GM12878 (cell line): ENCODE measurements at regions not wholly inside any gene's neighbourhood (a gene's known extent, or its start where the extent isn't known, plus 50 kb on each side); places are given as distances from the start of the nearest gene placed in this dataset.

Experiments used
- ATAC-seq: fragments of 200-7000 bp; cut with Tn5 transposase; 3 replicates; pipeline ENCODE4 v1.9.1; 2020; ENCODE audit warnings: mild to moderate bottlenecking, moderate library complexity
- BruUV-seq: library from RNA; stranded (reverse); fragments of 400-500 nt; replicated peaks from 2 replicates; lab custom pipeline; 2021; lab: Mats Ljungman, UMichigan
- CTCF ChIA-PET: fragments of 300-600 bp; sonication (Branson Sonifier 250); formaldehyde crosslinking; extraction: SDS; loops from one replicate; lab custom pipeline; 2021; ENCODE audit warnings: inconsistent platforms; lab: Yijun Ruan, JAX
- POLR2A ChIA-PET: fragments of 350-600 bp; formaldehyde crosslinking; extraction: SDS; loops from one replicate; lab custom pipeline; 2021; ENCODE audit warnings: inconsistent platforms; lab: Charles Lee
- RAD21 ChIA-PET: fragments of 300-600 bp; sonication (Branson Sonifier 250); formaldehyde crosslinking; loops from one replicate; lab custom pipeline; 2023; ENCODE audit warnings: antibody characterized with exemption; ENCODE audit not compliant: unreplicated experiment; lab: Charles Lee
- SMC1A ChIA-PET: fragments of 300-600 bp; sonication (Branson Sonifier 250); formaldehyde crosslinking; loops from one replicate; lab custom pipeline; 2023; ENCODE audit not compliant: unreplicated experiment, uncharacterized antibody; lab: Charles Lee
- DNase-seq: peaks from one replicate; pipeline ENCODE4 v3.0.0-alpha.2; 2011; ENCODE audit warnings: low read depth, low spot score
- FAIRE-seq: peaks from 3 replicates; lab custom pipeline; 2011; peaks lifted over from hg19 to GRCh38; lab: Jason Lieb, UNC
- H2AFZ ChIP-seq: 2 replicates; pipeline ENCODE4 v1.6.0; 2011; ENCODE audit warnings: low read depth, low read length, control low read depth; ENCODE audit not compliant: control insufficient read depth
- H3K27ac ChIP-seq: 2 replicates; pipeline ENCODE4 v1.5.1; 2011; ENCODE audit warnings: control low read depth; ENCODE audit not compliant: control insufficient read depth, insufficient read depth
- H3K27me3 ChIP-seq, 2 experiments: replicated peaks in 1 of 2; 2 replicates each; pipeline versions ENCODE4 v1.6.0 to v1.6.1; 2011; ENCODE audit warnings: low read length in 1 of 2; ENCODE audit not compliant: control insufficient read depth in 2 of 2, insufficient read depth in 2 of 2
- H3K36me3 ChIP-seq, 2 experiments: 2 replicates each; pipeline ENCODE4 v1.5.1; 2011; ENCODE audit warnings: low read length in 1 of 2; ENCODE audit not compliant: control insufficient read depth in 2 of 2, insufficient read depth in 2 of 2
- H3K4me1 ChIP-seq: 2 replicates; pipeline ENCODE4 v1.6.1; 2011; ENCODE audit warnings: mild to moderate bottlenecking, low read length, moderate library complexity, mixed read lengths; ENCODE audit not compliant: control insufficient read depth, insufficient read depth
- H3K4me2 ChIP-seq: 2 replicates; pipeline ENCODE4 v1.6.0; 2011; ENCODE audit warnings: control low read depth; ENCODE audit not compliant: control insufficient read depth, insufficient read depth
- H3K4me3 ChIP-seq: fragments of 200-600 bp; sonication (generic); 2 replicates; pipeline ENCODE4 v1.5.1; 2016
- H3K79me2 ChIP-seq: 2 replicates; pipeline ENCODE4 v1.6.0; 2011; ENCODE audit warnings: low read length; ENCODE audit not compliant: control insufficient read depth, insufficient read depth
- H3K9ac ChIP-seq: 2 replicates; pipeline ENCODE4 v1.8.0; 2011; ENCODE audit warnings: low read length, control low read depth, mixed read lengths; ENCODE audit not compliant: control insufficient read depth, insufficient read depth
- H3K9me3 ChIP-seq: replicated peaks from 3 replicates; pipeline ENCODE4 v1.5.1; 2011; ENCODE audit warnings: mild to moderate bottlenecking, low read length; ENCODE audit not compliant: control insufficient read depth, insufficient read depth
- H4K20me1 ChIP-seq: 2 replicates; pipeline ENCODE4 v1.6.0; 2011; ENCODE audit not compliant: control insufficient read depth, insufficient read depth
- CBFB ChIP-seq: IDR thresholded peaks from 2 replicates; pipeline ENCODE4 v1.6.1; 2016; ENCODE audit warnings: antibody characterized with exemption, low read depth
- MYC ChIP-seq: IDR thresholded peaks from 2 replicates; pipeline ENCODE4 v1.6.1; 2011; ENCODE audit warnings: mild to moderate bottlenecking, low read length, moderate library complexity, inconsistent platforms; ENCODE audit not compliant: insufficient read depth, insufficient replicate concordance, insufficient read length, severe bottlenecking
- NBN ChIP-seq: fragments of 450-650 bp; IDR thresholded peaks from 2 replicates; pipeline ENCODE4 v1.6.1; 2016
- NKRF ChIP-seq: fragments of 450-650 bp; conservative IDR thresholded peaks from 2 replicates; pipeline ENCODE4 v1.6.1; 2017; ENCODE audit warnings: mild to moderate bottlenecking, moderate library complexity
- TCF12 ChIP-seq: IDR thresholded peaks from 2 replicates; pipeline ENCODE4 v1.6.1; 2011; ENCODE audit warnings: low read depth, mild to moderate bottlenecking, low read length
- WGBS: methylation state at CpG from one replicate; pipeline ENCODE4 v1.1.6; 2016; ENCODE audit warnings: low lambda C conversion rate; ENCODE audit not compliant: insufficient replicate concordance, insufficient coverage; ENCODE audit errors: missing lambda C conversion rate; 5-methylcytosine and 5-hydroxymethylcytosine counted together
- in situ Hi-C: fragments of 300-500 bp; cut with MboI; formaldehyde crosslinking; loops from 9 replicates; pipeline ENCODE4 v1.14.3; 2018; ENCODE audit warnings: mixed read lengths
- intact Hi-C: fragments of 100-400 bp; cut with micrococcal nuclease; formaldehyde crosslinking; loops from one replicate; pipeline ENCODE4 v1.14.2; 2022; ENCODE audit not compliant: unreplicated experiment
- TF ChIP-seq, protein P1 (sequence below): fragments of 450-650 bp; IDR thresholded peaks from 2 replicates; pipeline ENCODE4 v1.6.1; 2017; ENCODE audit warnings: low read depth, mild to moderate bottlenecking, moderate library complexity

DNA sequence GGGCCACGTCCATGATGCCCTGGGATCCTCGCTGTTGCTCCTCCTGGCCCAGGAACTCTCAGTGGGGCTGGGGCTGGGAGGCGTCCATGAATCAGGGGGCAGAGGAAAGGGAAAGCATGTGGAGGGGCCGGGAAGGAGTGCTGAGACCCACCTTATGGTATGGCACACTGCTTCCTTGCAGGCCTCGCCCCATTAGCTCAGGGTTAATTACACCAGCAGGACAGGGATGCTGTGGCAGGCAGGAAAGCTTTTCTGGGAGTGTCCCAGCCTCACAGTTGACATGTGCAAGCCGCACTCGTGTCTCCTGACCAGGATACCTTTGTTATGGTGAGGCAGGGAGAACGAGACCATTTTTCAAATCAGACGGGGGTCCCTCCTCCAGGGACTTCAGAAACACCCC lies 109.7 kb upstream of the PCBD1 start:
- no peak for DNase-seq
- no peak overlapping the region for H3K9ac ChIP-seq
- H3K27me3 ChIP-seq: peaks cover 0 to 2% of the 10 kb centered on the region in 2 experiments; a peak in 2 of 4 replicates
- no peak overlapping the region for H3K4me3 ChIP-seq
- H3K36me3 ChIP-seq: no peaks in the 10 kb centered on the region
- H3K4me1 ChIP-seq: no peaks in the 10 kb centered on the region
- ChIA-PET SMC1A (no interaction called here), RAD21 (no interaction called here), POLR2A (interaction anchor here (0.6 kb wide), 1 partner anchor 270 kb away, joined by 3 read pairs; no protein-coding TSS in a partner anchor), CTCF (interaction anchor here (1.0 kb wide), 1 partner anchor 13 kb away, joined by 3 read pairs; no protein-coding TSS in a partner anchor)
- BruUV-seq: no TSS peak
- no peaks in the 10 kb centered on the region for H3K9me3 ChIP-seq
- no peaks in the 10 kb centered on the region for H4K20me1 ChIP-seq
- H3K27ac ChIP-seq: no peak overlapping the region
- no peak overlapping the region for H3K4me2 ChIP-seq
- intact Hi-C loops (no loop called here), in situ Hi-C loops (no loop called here)
- H3K79me2 ChIP-seq: no peaks in the 10 kb centered on the region
- no peak overlapping the region for H2AFZ ChIP-seq
- TF ChIP-seq NKRF (no peak), MYC (no peak), CBFB (no peak), TCF12 (no peak), NBN (no peak)
- TF ChIP-seq, protein P1, sequence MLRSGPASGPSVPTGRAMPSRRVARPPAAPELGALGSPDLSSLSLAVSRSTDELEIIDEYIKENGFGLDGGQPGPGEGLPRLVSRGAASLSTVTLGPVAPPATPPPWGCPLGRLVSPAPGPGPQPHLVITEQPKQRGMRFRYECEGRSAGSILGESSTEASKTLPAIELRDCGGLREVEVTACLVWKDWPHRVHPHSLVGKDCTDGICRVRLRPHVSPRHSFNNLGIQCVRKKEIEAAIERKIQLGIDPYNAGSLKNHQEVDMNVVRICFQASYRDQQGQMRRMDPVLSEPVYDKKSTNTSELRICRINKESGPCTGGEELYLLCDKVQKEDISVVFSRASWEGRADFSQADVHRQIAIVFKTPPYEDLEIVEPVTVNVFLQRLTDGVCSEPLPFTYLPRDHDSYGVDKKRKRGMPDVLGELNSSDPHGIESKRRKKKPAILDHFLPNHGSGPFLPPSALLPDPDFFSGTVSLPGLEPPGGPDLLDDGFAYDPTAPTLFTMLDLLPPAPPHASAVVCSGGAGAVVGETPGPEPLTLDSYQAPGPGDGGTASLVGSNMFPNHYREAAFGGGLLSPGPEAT: no peak
- WGBS: 20% methylated on average over 9 of the region's 9 CpGs
- no peak for ATAC-seq
- FAIRE-seq: no peak
